ENCODE measurements at regions not wholly inside any gene's neighbourhood (a gene's known extent, or its start where the extent isn't known, plus 50 kb on each side); places are given as distances from the start of the nearest gene placed in this dataset.

DNA sequence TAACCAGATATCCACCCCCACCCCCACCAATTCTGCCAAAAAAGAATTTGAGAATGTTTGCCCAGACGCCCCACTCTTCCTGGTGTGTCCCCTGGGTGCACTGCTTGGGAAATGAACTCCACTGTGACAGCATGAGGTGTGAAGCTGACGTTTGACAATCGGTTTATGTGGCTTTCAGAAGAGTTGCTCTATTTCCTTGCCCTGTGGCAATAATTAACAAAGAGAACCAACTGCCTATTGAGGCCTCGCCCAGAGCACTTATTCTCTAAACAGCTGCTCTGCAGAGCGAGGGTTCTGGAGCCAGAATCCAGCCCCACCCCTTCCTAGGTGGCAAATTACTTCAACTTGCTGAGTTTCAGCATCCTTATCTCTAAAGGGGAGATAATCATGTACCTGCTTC, 115.8 kb upstream of the SIX3 start:
- Histone ChIP-seq H3K27ac (ENCODE audit: low read depth in 2 of 2, low read length in 2 of 2) (peak overlapping the region; percentile 80 to 84), H3K9ac (ENCODE audit: low read depth in 1 of 2, low read length in 2 of 2) (peak overlapping the region in 1 of 2 donors; percentile 17), H3K4me1 (ENCODE audit: control insufficient read depth in 2 of 2, insufficient read depth in 2 of 2, low read length in 2 of 2) (peaks cover 10 to 12% of the 10 kb centered on the region in 2 donors), H3K36me3 (ENCODE audit: control insufficient read depth in 2 of 2, insufficient read depth in 2 of 2, low read length in 2 of 2) (no peaks in the 10 kb centered on the region), H3K4me3 (ENCODE audit: low read length in 2 of 2) (no peak overlapping the region), H3K9me3 (ENCODE audit: control insufficient read depth in 2 of 2, low read length in 2 of 2) (no peaks in the 10 kb centered on the region), H3K27me3 (ENCODE audit: control insufficient read depth in 2 of 2, insufficient read depth in 2 of 2, low read length in 2 of 2) (no peaks in the 10 kb centered on the region)

GRCh38 chr2:44826601-44827000, 114.9 kb upstream of the SIX3 start:
- no peak overlapping the region for H3K9ac ChIP-seq (ENCODE audit: low read depth in 1 of 2, low read length in 2 of 2)
- H3K36me3 ChIP-seq (ENCODE audit: control insufficient read depth in 2 of 2, insufficient read depth in 2 of 2, low read length in 2 of 2) = no peaks in the 10 kb centered on the region
- peak overlapping the region in 1 of 2 donors; percentile 43 for H3K27ac ChIP-seq (ENCODE audit: low read depth in 2 of 2, low read length in 2 of 2)
- H3K27me3 ChIP-seq (ENCODE audit: control insufficient read depth in 2 of 2, insufficient read depth in 2 of 2, low read length in 2 of 2) = no peaks in the 10 kb centered on the region
- H3K4me1 ChIP-seq (ENCODE audit: control insufficient read depth in 2 of 2, insufficient read depth in 2 of 2, low read length in 2 of 2) = peaks cover 10 to 12% of the 10 kb centered on the region in 2 donors
- H3K4me3 ChIP-seq (ENCODE audit: low read length in 2 of 2) = no peak overlapping the region
- H3K9me3 ChIP-seq (ENCODE audit: control insufficient read depth in 2 of 2, low read length in 2 of 2) = no peaks in the 10 kb centered on the region

DNA sequence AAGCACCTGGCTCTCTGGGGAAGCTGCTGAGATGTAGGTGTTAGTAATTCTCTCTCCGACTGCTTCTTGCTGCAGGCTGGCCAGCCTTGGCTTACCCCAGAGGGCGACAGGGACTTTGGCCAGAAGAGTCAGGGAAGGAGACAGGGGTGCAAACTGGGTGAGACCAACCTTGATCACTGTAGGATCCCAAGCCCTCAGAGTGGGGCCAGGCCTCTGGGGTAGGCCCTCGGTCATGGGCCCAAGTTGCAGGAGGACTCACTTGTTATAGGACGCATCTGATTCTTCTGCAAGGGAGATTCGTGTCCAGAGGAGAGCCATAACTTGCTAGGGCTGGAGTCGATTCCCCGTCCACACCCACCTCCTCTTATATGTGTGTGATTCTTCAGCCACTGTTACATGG, 111.7 kb upstream of the SIX3 start:
- Histone ChIP-seq H3K36me3 (ENCODE audit: control insufficient read depth in 2 of 2, insufficient read depth in 2 of 2, low read length in 2 of 2) (no peaks in the 10 kb centered on the region), H3K9ac (ENCODE audit: low read depth in 1 of 2, low read length in 2 of 2) (no peak overlapping the region), H3K9me3 (ENCODE audit: control insufficient read depth in 2 of 2, low read length in 2 of 2) (no peaks in the 10 kb centered on the region), H3K27ac (ENCODE audit: low read depth in 2 of 2, low read length in 2 of 2) (no peak overlapping the region), H3K4me3 (ENCODE audit: low read length in 2 of 2) (no peak overlapping the region), H3K27me3 (ENCODE audit: control insufficient read depth in 2 of 2, insufficient read depth in 2 of 2, low read length in 2 of 2) (no peaks in the 10 kb centered on the region), H3K4me1 (ENCODE audit: control insufficient read depth in 2 of 2, insufficient read depth in 2 of 2, low read length in 2 of 2) (peaks cover 10 to 12% of the 10 kb centered on the region in 2 donors)

DNA sequence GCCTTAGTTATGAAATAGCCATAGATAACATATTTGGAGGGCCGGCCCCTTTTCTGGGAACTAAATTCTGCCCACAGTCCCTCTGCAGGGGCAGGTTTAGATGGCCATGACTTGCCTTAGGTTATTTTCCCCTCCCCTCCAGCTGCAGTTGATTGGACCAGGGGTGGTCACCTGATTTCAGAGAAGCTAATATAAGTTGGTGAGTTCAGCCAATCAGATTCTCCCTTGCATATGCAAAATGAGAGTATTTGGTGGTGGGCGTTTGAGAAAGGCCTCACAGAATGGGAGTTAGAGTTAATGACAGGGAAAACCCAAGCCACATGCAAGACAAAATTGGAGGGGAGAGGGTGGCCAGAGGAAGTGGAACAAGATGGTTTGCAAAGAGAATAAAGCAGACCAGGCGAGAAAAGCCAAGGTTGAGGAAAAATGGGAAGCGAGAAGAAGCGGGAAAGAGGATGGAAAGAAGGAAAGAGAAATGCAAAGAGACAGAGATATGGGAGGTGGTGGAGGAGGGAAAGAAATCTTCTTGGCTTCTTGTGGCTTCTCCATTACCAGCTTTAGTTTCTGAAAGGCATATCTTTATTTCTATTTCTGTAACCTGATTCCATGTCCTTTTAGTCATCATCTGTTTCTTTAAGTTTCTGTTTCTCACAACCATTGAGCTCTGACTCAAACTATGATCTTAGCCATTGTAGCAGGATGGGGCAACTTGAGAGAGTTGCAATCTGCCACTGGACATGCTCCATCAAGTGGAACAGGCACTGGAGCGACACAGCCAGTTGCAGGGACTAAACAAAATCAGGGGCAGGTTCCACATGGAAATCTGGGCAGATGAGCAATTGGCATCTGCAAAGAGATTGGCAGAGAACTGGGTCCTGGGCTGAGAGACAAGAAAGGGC, 108.1 kb upstream of the SIX3 start:
- Histone ChIP-seq H3K4me1 (ENCODE audit: control insufficient read depth in 2 of 2, insufficient read depth in 2 of 2, low read length in 2 of 2) (no peaks in the 10 kb centered on the region), H3K4me3 (ENCODE audit: low read length in 2 of 2) (no peak overlapping the region), H3K9ac (ENCODE audit: low read depth in 1 of 2, low read length in 2 of 2) (no peak overlapping the region), H3K27ac (ENCODE audit: low read depth in 2 of 2, low read length in 2 of 2) (no peak overlapping the region), H3K27me3 (ENCODE audit: control insufficient read depth in 2 of 2, insufficient read depth in 2 of 2, low read length in 2 of 2) (peaks cover 0 to 2% of the 10 kb centered on the region in 2 donors), H3K36me3 (ENCODE audit: control insufficient read depth in 2 of 2, insufficient read depth in 2 of 2, low read length in 2 of 2) (no peaks in the 10 kb centered on the region), H3K9me3 (ENCODE audit: control insufficient read depth in 2 of 2, low read length in 2 of 2) (no peaks in the 10 kb centered on the region)

DNA sequence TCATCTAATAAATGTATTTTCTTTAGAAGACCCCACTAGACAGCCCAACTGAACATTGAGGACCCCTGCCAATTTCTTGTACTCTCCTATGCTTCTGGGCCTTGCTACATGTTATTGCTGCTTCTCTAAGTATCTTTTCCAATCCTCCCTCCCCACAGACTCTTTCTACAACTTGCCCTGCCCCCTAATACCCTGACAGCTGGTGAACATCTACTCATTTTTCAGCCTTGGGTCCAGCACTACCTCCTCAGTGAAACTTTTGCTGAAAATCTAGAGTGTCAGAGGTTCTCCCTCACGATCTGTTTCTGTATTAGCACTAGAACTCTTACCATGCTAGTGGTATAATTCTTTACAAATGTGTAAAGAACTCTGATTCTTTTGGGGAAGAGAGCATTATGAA, 106.8 kb upstream of the SIX3 start:
- Histone ChIP-seq H3K9me3 (ENCODE audit: control insufficient read depth in 2 of 2, low read length in 2 of 2) (no peaks in the 10 kb centered on the region), H3K36me3 (ENCODE audit: control insufficient read depth in 2 of 2, insufficient read depth in 2 of 2, low read length in 2 of 2) (no peaks in the 10 kb centered on the region), H3K4me3 (ENCODE audit: low read length in 2 of 2) (no peak overlapping the region)

GRCh38 chr2:44836174-44836573, 105.3 kb upstream of the SIX3 start:
- Histone ChIP-seq H3K4me1 (ENCODE audit: control insufficient read depth in 2 of 2, insufficient read depth in 2 of 2, low read length in 2 of 2) (no peaks in the 10 kb centered on the region), H3K9me3 (ENCODE audit: control insufficient read depth in 2 of 2, low read length in 2 of 2) (no peaks in the 10 kb centered on the region), H3K36me3 (ENCODE audit: control insufficient read depth in 2 of 2, insufficient read depth in 2 of 2, low read length in 2 of 2) (no peaks in the 10 kb centered on the region), H3K9ac (ENCODE audit: low read depth in 1 of 2, low read length in 2 of 2) (no peak overlapping the region), H3K4me3 (ENCODE audit: low read length in 2 of 2) (no peak overlapping the region), H3K27ac (ENCODE audit: low read depth in 2 of 2, low read length in 2 of 2) (no peak overlapping the region), H3K27me3 (ENCODE audit: control insufficient read depth in 2 of 2, insufficient read depth in 2 of 2, low read length in 2 of 2) (peaks cover 0 to 2% of the 10 kb centered on the region in 2 donors)

More for the DNA sequence above, 106.8 kb upstream of the SIX3 start:
- H3K9ac ChIP-seq (ENCODE audit: low read depth in 1 of 2, low read length in 2 of 2) = no peak overlapping the region
- H3K27me3 ChIP-seq (ENCODE audit: control insufficient read depth in 2 of 2, insufficient read depth in 2 of 2, low read length in 2 of 2) = peaks cover 0 to 2% of the 10 kb centered on the region in 2 donors
- no peaks in the 10 kb centered on the region for H3K4me1 ChIP-seq (ENCODE audit: control insufficient read depth in 2 of 2, insufficient read depth in 2 of 2, low read length in 2 of 2)
- no peak overlapping the region for H3K27ac ChIP-seq (ENCODE audit: low read depth in 2 of 2, low read length in 2 of 2)

GRCh38 chr2:44836916-44837315, 104.6 kb upstream of the SIX3 start:
- no peaks in the 10 kb centered on the region for H3K4me1 ChIP-seq (ENCODE audit: control insufficient read depth in 2 of 2, insufficient read depth in 2 of 2, low read length in 2 of 2)
- no peak overlapping the region for H3K4me3 ChIP-seq (ENCODE audit: low read length in 2 of 2)
- no peaks in the 10 kb centered on the region for H3K9me3 ChIP-seq (ENCODE audit: control insufficient read depth in 2 of 2, low read length in 2 of 2)
- H3K9ac ChIP-seq (ENCODE audit: low read depth in 1 of 2, low read length in 2 of 2) = no peak overlapping the region
- no peak overlapping the region for H3K27ac ChIP-seq (ENCODE audit: low read depth in 2 of 2, low read length in 2 of 2)
- peaks cover 0 to 2% of the 10 kb centered on the region in 2 donors for H3K27me3 ChIP-seq (ENCODE audit: control insufficient read depth in 2 of 2, insufficient read depth in 2 of 2, low read length in 2 of 2)
- no peaks in the 10 kb centered on the region for H3K36me3 ChIP-seq (ENCODE audit: control insufficient read depth in 2 of 2, insufficient read depth in 2 of 2, low read length in 2 of 2)

GRCh38 chr2:44838116-44838790, 103.2 kb upstream of the SIX3 start:
- Histone ChIP-seq H3K36me3 (ENCODE audit: control insufficient read depth in 2 of 2, insufficient read depth in 2 of 2, low read length in 2 of 2) (no peaks in the 10 kb centered on the region), H3K27ac (ENCODE audit: low read depth in 2 of 2, low read length in 2 of 2) (no peak overlapping the region), H3K27me3 (ENCODE audit: control insufficient read depth in 2 of 2, insufficient read depth in 2 of 2, low read length in 2 of 2) (peaks cover 0 to 2% of the 10 kb centered on the region in 2 donors), H3K9me3 (ENCODE audit: control insufficient read depth in 2 of 2, low read length in 2 of 2) (no peaks in the 10 kb centered on the region), H3K4me3 (ENCODE audit: low read length in 2 of 2) (no peak overlapping the region), H3K9ac (ENCODE audit: low read depth in 1 of 2, low read length in 2 of 2) (no peak overlapping the region), H3K4me1 (ENCODE audit: control insufficient read depth in 2 of 2, insufficient read depth in 2 of 2, low read length in 2 of 2) (no peaks in the 10 kb centered on the region)

GRCh38 chr2:44839370-44839769, 102.1 kb upstream of the SIX3 start:
- H3K4me3 ChIP-seq (ENCODE audit: low read length in 2 of 2) = no peak overlapping the region
- H3K9ac ChIP-seq (ENCODE audit: low read depth in 1 of 2, low read length in 2 of 2) = no peak overlapping the region
- H3K27me3 ChIP-seq (ENCODE audit: control insufficient read depth in 2 of 2, insufficient read depth in 2 of 2, low read length in 2 of 2) = peaks cover 0 to 2% of the 10 kb centered on the region in 2 donors
- H3K9me3 ChIP-seq (ENCODE audit: control insufficient read depth in 2 of 2, low read length in 2 of 2) = no peaks in the 10 kb centered on the region
- no peak overlapping the region for H3K27ac ChIP-seq (ENCODE audit: low read depth in 2 of 2, low read length in 2 of 2)
- H3K4me1 ChIP-seq (ENCODE audit: control insufficient read depth in 2 of 2, insufficient read depth in 2 of 2, low read length in 2 of 2) = no peaks in the 10 kb centered on the region
- H3K36me3 ChIP-seq (ENCODE audit: control insufficient read depth in 2 of 2, insufficient read depth in 2 of 2, low read length in 2 of 2) = no peaks in the 10 kb centered on the region

DNA sequence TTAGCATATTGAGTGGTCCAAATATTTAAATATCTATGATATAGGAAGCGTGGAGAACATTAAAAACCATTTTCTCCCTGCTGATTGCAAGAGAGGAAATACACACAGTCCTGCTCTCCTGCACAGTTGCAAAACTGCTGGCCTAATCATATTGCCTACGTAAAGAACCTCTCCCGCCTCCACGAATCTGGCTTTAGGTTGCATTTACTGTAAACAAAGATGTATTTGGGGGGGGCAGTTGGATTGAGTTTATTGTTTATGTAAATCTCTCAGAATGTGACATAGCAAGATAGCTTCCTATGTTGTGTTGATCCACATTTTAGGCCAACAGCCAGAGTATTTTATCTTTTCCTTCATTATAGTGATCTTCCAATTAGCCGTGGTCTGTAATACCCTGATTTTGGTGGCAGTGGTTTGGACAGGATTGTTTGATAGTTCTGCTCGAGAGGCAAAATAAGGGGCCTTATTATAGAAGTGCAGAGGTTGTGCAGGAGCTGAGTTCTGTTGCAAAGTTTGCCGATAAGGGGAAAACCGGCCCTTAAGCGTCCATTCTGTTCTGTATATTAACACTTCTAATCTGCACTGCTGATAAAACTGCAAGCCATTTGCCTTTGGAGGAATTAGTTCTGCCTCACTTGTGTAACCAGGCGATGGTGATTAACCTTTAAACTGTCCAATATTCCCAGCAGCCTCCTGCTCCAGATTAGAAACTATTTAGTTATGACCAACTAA, 101.6 kb upstream of the SIX3 start:
- Histone ChIP-seq H3K9me3 (ENCODE audit: control insufficient read depth in 2 of 2, low read length in 2 of 2) (no peaks in the 10 kb centered on the region), H3K4me1 (ENCODE audit: control insufficient read depth in 2 of 2, insufficient read depth in 2 of 2, low read length in 2 of 2) (no peaks in the 10 kb centered on the region), H3K36me3 (ENCODE audit: control insufficient read depth in 2 of 2, insufficient read depth in 2 of 2, low read length in 2 of 2) (no peaks in the 10 kb centered on the region), H3K9ac (ENCODE audit: low read depth in 1 of 2, low read length in 2 of 2) (no peak overlapping the region), H3K4me3 (ENCODE audit: low read length in 2 of 2) (no peak overlapping the region), H3K27me3 (ENCODE audit: control insufficient read depth in 2 of 2, insufficient read depth in 2 of 2, low read length in 2 of 2) (peaks cover 0 to 2% of the 10 kb centered on the region in 2 donors), H3K27ac (ENCODE audit: low read depth in 2 of 2, low read length in 2 of 2) (no peak overlapping the region)
